Transverse colon (tissue), 4 donors: ENCODE measurements at regions not wholly inside any gene's neighbourhood (a gene's known extent, or its start where the extent isn't known, plus 50 kb on each side); places are given as distances from the start of the nearest gene placed in this dataset.

ENCODE experiments used
- DNase-seq: peaks from one replicate; pipeline ENCODE4 v3.0.0-alpha.2; 2019
- H3K27ac ChIP-seq, 4 donors: fragments of 200-600 bp; sonication (generic); 2 replicates each; pipeline ENCODE4 v1.5.1; 2016 to 2018; ENCODE audit warnings: inconsistent platforms in 4 of 4
- H3K27me3 ChIP-seq: fragments of 200-600 bp; sonication (generic); 2 replicates; pipeline ENCODE4 v1.5.1; 2017; ENCODE audit warnings: inconsistent platforms
- H3K36me3 ChIP-seq, 4 donors: fragments of 200-600 bp; sonication (generic); 2 replicates each; pipeline ENCODE4 v1.5.1; 2017 to 2019; ENCODE audit warnings: inconsistent platforms in 4 of 4
- H3K4me1 ChIP-seq, 4 donors: fragments of 200-600 bp; sonication (generic); 2 replicates each; pipeline ENCODE4 v1.5.1; 2017 to 2020; ENCODE audit warnings: inconsistent platforms in 4 of 4
- H3K4me3 ChIP-seq, 4 donors: fragments of 200-600 bp; sonication (generic); 1 replicate in 1 of 4; 2 replicates in 3 of 4; pipeline versions ENCODE4 v1.5.1 to v1.6.1; 2017 to 2019; ENCODE audit warnings: inconsistent platforms in 4 of 4
- H3K9me3 ChIP-seq, 2 donors: fragments of 200-600 bp; sonication (generic); 2 replicates each; pipeline ENCODE4 v1.5.1; 2017 to 2019; ENCODE audit warnings: inconsistent platforms in 2 of 2
- EP300 ChIP-seq: sonication (generic); formaldehyde crosslinking; IDR thresholded peaks from one replicate; pipeline ENCODE4 v1.6.1; 2017; ENCODE audit warnings: antibody characterized with exemption, low read depth
- POLR2A ChIP-seq: fragments of 450-650 bp; IDR thresholded peaks from one replicate; pipeline ENCODE4 v1.6.1; 2016; ENCODE audit warnings: antibody characterized with exemption, mild to moderate bottlenecking, moderate library complexity
- POLR2AphosphoS5 ChIP-seq, 3 donors: sonication (generic); formaldehyde crosslinking; IDR thresholded peaks; one replicate each; pipeline ENCODE4 v1.6.1; 2016; ENCODE audit warnings: antibody characterized with exemption in 3 of 3
- WGBS, 2 donors: methylation state at CpG; one replicate each; pipeline ENCODE4 v1.1.5; 2018; ENCODE audit warnings: low coverage in 1 of 2; 5-methylcytosine and 5-hydroxymethylcytosine counted together
- in situ Hi-C, 4 donors: fragments of 200-750 bp; cut with MboI; loops; one replicate each; pipeline versions ENCODE4 v1.15.0 to v1.15.1; 2017; ENCODE audit warnings: low sequenced_read_pairs in 3 of 4, low pct_ligation_motif_present in 1 of 4, low pct_unique_long_range_greater_than_20kb in 1 of 4
- intact Hi-C: fragments of 100-400 bp; cut with DNase I; formaldehyde crosslinking; loops from one replicate; pipeline ENCODE4 v1.15.1; 2023; ENCODE audit warnings: low total_unique reads
- TF ChIP-seq, protein P1 (sequence below), 5 experiments: fragments of 200-600 bp in 3 of 5; fragments of 450-650 bp in 2 of 5; sonication (generic) in 3 of 5; IDR thresholded peaks; 1 replicate in 2 of 5; 2 replicates in 3 of 5; pipeline ENCODE4 v1.5.1; 2016 to 2017; ENCODE audit warnings: antibody characterized with exemption in 5 of 5, inconsistent platforms in 3 of 5, mild to moderate bottlenecking in 2 of 5, moderate library complexity in 1 of 5

DNA sequence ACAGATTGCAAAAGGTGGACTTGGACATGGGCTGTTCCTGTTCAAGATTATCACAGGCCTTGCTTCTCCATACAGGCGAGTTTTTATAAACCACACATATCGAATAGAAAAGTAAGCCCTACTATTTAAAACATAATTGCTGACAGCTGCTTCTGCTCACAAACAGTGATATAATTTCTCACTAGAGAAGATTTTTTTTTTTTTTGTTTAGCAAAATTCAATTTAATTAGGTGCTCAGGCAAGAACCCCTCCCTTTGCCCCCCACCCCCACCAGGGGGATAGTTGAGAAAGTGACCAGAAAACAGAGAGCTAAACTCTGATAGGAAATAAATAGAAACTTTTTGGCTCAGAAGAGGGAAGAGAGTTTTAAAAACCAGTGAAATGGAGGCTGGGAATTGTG, 132.8 kb upstream of the CRY1 start:
- Histone ChIP-seq H3K27ac (no peak overlapping the region), H3K9me3 (no peaks in the 10 kb centered on the region), H3K4me3 (no peak overlapping the region), H3K4me1 (no peaks in the 10 kb centered on the region), H3K27me3 (no peaks in the 10 kb centered on the region), H3K36me3 (no peaks in the 10 kb centered on the region)
- 77 to 83% methylated on average over 2 of the region's 2 CpGs for WGBS, 2 donors
- intact Hi-C loops (no loop called here), in situ Hi-C loops (no loop called here)
- DNase-seq: no peak
- no peak for TF ChIP-seq POLR2A
- TF ChIP-seq POLR2AphosphoS5 (IDR thresholded peaks at IDR 0.05): no peak
- TF ChIP-seq, protein P1, sequence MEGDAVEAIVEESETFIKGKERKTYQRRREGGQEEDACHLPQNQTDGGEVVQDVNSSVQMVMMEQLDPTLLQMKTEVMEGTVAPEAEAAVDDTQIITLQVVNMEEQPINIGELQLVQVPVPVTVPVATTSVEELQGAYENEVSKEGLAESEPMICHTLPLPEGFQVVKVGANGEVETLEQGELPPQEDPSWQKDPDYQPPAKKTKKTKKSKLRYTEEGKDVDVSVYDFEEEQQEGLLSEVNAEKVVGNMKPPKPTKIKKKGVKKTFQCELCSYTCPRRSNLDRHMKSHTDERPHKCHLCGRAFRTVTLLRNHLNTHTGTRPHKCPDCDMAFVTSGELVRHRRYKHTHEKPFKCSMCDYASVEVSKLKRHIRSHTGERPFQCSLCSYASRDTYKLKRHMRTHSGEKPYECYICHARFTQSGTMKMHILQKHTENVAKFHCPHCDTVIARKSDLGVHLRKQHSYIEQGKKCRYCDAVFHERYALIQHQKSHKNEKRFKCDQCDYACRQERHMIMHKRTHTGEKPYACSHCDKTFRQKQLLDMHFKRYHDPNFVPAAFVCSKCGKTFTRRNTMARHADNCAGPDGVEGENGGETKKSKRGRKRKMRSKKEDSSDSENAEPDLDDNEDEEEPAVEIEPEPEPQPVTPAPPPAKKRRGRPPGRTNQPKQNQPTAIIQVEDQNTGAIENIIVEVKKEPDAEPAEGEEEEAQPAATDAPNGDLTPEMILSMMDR (IDR thresholded peaks at IDR 0.05): no peak
- TF ChIP-seq EP300: no peak

DNA sequence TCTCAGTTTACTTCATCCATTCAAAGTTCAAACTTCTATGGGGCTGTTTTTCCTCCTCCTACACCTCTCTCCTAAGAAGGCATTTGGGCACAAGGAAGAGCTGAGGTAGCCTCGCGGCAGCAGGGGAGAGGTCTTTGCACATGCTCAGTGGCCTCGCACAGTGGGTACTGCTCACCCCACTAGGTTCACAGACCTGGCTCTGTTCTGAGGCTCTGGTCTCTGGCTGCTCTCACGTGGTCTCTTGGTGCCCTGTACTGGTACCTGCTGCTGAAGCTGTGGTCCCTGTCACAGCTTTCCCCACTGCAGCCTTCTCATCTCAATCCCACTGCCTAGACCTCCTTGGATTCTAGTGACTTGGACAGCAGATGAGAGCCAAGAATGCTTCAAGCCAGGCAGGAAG, 134.7 kb upstream of the CRY1 start:
- Histone ChIP-seq H3K27me3 (no peaks in the 10 kb centered on the region), H3K9me3 (no peaks in the 10 kb centered on the region), H3K4me3 (no peak overlapping the region), H3K27ac (no peak overlapping the region), H3K4me1 (no peaks in the 10 kb centered on the region), H3K36me3 (no peaks in the 10 kb centered on the region)
- in situ Hi-C loops (no loop called here), intact Hi-C loops (no loop called here)
- DNase-seq: no peak
- 54% methylated on average over 4 of the region's 4 CpGs; no CpG with 5 or more reads in 1 of the 2 donors for WGBS, 2 donors
- TF ChIP-seq, protein P1 (IDR thresholded peaks at IDR 0.05): no peak
- no peak for TF ChIP-seq POLR2AphosphoS5 (IDR thresholded peaks at IDR 0.05)
- TF ChIP-seq EP300: no peak
- no peak for TF ChIP-seq POLR2A

DNA sequence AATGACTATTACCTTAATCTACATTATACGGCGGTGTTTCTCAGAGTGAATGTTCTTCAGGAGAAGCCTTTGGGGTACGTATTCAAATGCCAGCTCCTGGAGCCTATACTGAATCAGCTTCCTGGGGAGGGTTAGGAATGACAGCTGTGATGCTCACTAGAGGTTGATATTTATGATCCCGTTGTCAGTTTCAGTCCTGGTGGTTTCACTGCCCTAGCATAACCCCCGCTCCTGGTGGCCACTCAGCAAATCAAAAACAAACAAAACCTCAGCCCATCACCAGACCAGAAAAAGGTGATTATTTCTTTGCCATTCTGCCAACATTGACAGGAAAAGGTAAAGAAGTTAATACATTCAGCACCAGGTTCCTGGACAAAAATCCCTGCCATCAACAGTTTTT, 136.5 kb upstream of the CRY1 start:
- no peaks in the 10 kb centered on the region for H3K27me3 ChIP-seq
- H3K27ac ChIP-seq: no peak overlapping the region
- H3K9me3 ChIP-seq: no peaks in the 10 kb centered on the region
- WGBS, 2 donors: 72% methylated on average over 5 of the region's 5 CpGs; no CpG with 5 or more reads in 1 of the 2 donors
- H3K4me3 ChIP-seq: no peak overlapping the region
- no peaks in the 10 kb centered on the region for H3K4me1 ChIP-seq
- intact Hi-C loops: no loop called here
- DNase-seq: no peak
- in situ Hi-C loops: no loop called here
- no peaks in the 10 kb centered on the region for H3K36me3 ChIP-seq
- no peak for TF ChIP-seq POLR2A
- no peak for TF ChIP-seq POLR2AphosphoS5 (IDR thresholded peaks at IDR 0.05)
- TF ChIP-seq, protein P1 (IDR thresholded peaks at IDR 0.05): no peak
- TF ChIP-seq EP300: no peak

DNA sequence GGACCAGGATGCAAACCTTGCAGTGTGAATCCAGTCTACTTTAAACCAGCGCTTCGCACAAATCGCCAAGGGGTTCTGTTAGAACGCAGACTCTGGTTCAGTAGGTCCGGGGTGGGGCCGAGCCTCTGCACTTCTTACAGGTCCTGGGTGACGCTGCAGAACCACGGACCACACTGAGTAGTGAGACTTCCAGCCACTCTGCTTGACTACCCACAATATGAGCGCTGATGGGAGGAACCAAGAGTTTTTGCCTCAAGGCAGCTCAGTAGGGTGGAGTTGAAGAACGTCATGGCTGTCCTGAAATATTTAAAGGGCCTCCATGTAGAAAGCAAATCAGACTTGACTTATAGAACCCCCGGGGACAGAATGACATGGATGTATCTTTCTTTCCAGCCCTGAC, 138.0 kb upstream of the CRY1 start:
- Histone ChIP-seq H3K4me1 (no peaks in the 10 kb centered on the region), H3K27ac (no peak overlapping the region), H3K4me3 (no peak overlapping the region), H3K27me3 (peaks cover 6% of the 10 kb centered on the region), H3K36me3 (no peaks in the 10 kb centered on the region), H3K9me3 (no peaks in the 10 kb centered on the region)
- in situ Hi-C loops: no loop called here
- 71 to 91% methylated on average over 2 to 11 of the region's 11 CpGs for WGBS, 2 donors
- DNase-seq: no peak
- TF ChIP-seq EP300: no peak
- TF ChIP-seq, protein P1 (IDR thresholded peaks at IDR 0.05): no peak
- no peak for TF ChIP-seq POLR2A
- no peak for TF ChIP-seq POLR2AphosphoS5 (IDR thresholded peaks at IDR 0.05)
- intact Hi-C loops: no loop called here
